GM12875 (cell line): ENCODE measurements at regions not wholly inside any gene's neighbourhood (a gene's known extent, or its start where the extent isn't known, plus 50 kb on each side); places are given as distances from the start of the nearest gene placed in this dataset.

Experiments used
- H3K4me3 ChIP-seq: one replicate; pipeline ENCODE4 v1.5.1; 2011; ENCODE audit warnings: low read depth, low read length, control low read depth
- TF ChIP-seq, protein P1 (sequence below): IDR thresholded peaks from 2 replicates; pipeline ENCODE4 v1.5.1; 2011; ENCODE audit warnings: low read depth, mild to moderate bottlenecking, control low read depth, inconsistent platforms, low read length, moderate library complexity, borderline replicate concordance; ENCODE audit not compliant: insufficient read depth

GRCh38 chrX:3550871-3551270, 162.6 kb downstream of the PRKX start:
- no peak overlapping the region for H3K4me3 ChIP-seq
- TF ChIP-seq, protein P1, sequence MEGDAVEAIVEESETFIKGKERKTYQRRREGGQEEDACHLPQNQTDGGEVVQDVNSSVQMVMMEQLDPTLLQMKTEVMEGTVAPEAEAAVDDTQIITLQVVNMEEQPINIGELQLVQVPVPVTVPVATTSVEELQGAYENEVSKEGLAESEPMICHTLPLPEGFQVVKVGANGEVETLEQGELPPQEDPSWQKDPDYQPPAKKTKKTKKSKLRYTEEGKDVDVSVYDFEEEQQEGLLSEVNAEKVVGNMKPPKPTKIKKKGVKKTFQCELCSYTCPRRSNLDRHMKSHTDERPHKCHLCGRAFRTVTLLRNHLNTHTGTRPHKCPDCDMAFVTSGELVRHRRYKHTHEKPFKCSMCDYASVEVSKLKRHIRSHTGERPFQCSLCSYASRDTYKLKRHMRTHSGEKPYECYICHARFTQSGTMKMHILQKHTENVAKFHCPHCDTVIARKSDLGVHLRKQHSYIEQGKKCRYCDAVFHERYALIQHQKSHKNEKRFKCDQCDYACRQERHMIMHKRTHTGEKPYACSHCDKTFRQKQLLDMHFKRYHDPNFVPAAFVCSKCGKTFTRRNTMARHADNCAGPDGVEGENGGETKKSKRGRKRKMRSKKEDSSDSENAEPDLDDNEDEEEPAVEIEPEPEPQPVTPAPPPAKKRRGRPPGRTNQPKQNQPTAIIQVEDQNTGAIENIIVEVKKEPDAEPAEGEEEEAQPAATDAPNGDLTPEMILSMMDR, result no peak

- H3K4me3 ChIP-seq, result no peak overlapping the region
Observed at GRCh38 chrX:3550160-3550751, 163.2 kb downstream of the PRKX start.

DNA sequence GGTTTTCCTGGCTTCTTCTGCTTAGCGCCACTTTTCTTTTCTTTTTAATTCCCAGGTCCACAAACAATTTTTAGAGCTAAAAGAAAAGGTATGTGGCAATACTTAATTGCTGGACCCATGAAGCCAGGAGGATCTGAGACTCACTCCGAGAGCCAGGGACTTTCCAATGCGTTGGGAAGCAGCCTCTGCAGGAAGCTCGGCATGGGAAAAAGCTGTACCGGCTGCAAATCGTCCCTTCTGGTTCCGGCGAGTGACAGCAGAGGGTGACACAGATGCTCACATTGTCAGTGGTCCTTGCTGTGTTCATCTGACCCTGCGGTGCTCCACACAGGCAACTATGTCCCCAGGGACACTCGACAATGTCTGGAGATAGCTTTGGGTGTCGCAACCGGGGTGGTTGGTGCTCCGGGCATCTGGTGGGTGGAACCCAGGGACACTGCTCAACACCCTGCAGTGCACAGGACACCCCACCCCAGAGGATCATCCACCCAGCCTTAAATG, 164.0 kb downstream of the PRKX start:
- no peak overlapping the region for H3K4me3 ChIP-seq
- TF ChIP-seq, protein P1, result no peak

More at GRCh38 chrX:3550160-3550751, 163.2 kb downstream of the PRKX start:
- TF ChIP-seq, protein P1, result no peak

DNA sequence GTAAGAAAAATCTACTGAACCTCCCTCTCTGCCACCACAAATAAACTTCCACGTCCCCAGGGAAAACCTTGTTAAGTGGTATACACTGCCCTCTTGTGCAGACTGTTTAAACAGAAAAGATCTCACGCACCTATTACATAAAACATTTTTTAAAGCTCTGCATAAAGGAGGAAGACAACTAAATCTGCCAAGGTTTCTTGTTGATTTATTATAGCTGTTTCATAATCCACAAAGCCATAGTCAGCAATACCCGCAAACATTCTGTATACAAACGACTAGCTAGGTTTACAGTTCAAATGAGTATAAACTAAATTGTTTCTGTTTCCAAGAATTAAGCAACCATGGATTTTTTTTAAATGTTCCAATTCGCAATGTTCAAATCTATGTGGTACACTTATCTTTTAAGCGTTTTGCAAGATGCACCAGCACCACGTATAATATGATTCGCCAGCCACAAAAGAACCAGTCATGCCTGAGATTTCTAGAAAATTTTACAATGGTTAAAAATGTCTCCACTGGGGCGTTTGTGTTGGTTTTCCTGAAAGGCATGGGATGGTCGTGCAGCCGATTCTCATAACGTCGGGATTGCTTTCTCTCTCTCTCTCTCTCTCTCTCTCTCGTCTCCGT, 164.6 kb downstream of the PRKX start:
- no peak overlapping the region for H3K4me3 ChIP-seq
- TF ChIP-seq, protein P1, result no peak

DNA sequence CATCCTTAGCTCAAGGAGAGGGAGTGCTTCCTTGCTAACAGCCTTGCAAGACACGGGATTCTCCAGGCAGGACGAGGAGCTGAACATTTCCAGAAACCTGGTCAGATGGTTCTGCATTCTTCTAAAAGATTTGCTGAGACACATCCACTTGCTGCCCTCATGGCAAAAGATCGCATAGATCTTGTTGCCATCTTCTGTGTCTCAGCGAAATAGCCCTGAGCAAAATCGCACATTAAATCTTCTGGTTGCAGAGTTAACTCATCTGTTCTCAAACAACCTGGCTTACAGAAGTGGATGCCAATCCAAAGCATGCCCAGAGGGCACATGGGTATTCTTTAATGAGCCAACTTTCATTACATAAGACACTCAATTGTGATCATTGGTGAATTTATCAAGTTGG, 167.5 kb downstream of the PRKX start:
- TF ChIP-seq, protein P1, result no peak

GRCh38 chrX:3541336-3541735, 172.1 kb downstream of the PRKX start:
- TF ChIP-seq, protein P1, result no peak
- no peak overlapping the region for H3K4me3 ChIP-seq

More for the DNA sequence above, 167.5 kb downstream of the PRKX start:
- no peak overlapping the region for H3K4me3 ChIP-seq

DNA sequence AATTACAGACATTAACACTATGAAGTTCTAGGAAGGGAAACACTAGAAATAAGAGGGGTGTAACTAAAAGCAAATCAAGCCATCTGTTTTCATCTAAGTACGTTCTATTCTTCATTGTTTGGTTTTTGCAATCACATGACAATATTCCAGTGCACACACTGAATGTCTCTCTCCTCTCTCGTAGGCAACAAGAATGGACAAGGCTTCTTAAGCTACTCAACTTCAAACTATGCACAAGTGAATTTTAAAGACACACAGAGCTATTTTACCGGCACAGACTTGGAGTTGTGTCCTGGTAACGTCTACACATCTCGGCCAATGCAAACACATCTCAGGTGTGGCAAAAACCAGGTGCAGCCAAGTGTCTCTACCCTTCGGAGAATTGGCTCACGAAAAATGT, 173.3 kb downstream of the PRKX start:
- H3K4me3 ChIP-seq, result no peak overlapping the region
- TF ChIP-seq, protein P1, result no peak
